22Rv1 (cell line): ENCODE measurements at regions not wholly inside any gene's neighbourhood (a gene's known extent, or its start where the extent isn't known, plus 50 kb on each side); places are given as distances from the start of the nearest gene placed in this dataset.
"Not testable (repeated sequence)": the region's sequence is repeated elsewhere in the genome, so short reads cannot be mapped to it uniquely, and the experiment has no call there.

Experiments
- H3K27ac ChIP-seq: fragments of 450-650 bp; 2 replicates; pipeline ENCODE4 v1.5.1; 2017
- ZFX ChIP-seq: fragments of 450-650 bp; IDR thresholded peaks from 2 replicates; pipeline ENCODE4 v1.6.1; 2017; ENCODE audit warnings: antibody characterized with exemption, borderline replicate concordance
- TF ChIP-seq, protein P1 (sequence below): fragments of 450-650 bp; IDR thresholded peaks from 2 replicates; pipeline ENCODE4 v1.5.1; 2017; ENCODE audit warnings: mild to moderate bottlenecking

GRCh38 chr3:74978684-74979083 lies 364.2 kb upstream of the CNTN3 start:
- TF ChIP-seq, protein P1, sequence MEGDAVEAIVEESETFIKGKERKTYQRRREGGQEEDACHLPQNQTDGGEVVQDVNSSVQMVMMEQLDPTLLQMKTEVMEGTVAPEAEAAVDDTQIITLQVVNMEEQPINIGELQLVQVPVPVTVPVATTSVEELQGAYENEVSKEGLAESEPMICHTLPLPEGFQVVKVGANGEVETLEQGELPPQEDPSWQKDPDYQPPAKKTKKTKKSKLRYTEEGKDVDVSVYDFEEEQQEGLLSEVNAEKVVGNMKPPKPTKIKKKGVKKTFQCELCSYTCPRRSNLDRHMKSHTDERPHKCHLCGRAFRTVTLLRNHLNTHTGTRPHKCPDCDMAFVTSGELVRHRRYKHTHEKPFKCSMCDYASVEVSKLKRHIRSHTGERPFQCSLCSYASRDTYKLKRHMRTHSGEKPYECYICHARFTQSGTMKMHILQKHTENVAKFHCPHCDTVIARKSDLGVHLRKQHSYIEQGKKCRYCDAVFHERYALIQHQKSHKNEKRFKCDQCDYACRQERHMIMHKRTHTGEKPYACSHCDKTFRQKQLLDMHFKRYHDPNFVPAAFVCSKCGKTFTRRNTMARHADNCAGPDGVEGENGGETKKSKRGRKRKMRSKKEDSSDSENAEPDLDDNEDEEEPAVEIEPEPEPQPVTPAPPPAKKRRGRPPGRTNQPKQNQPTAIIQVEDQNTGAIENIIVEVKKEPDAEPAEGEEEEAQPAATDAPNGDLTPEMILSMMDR = no peak
- TF ChIP-seq ZFX = no peak
- no peak overlapping the region for H3K27ac ChIP-seq

DNA sequence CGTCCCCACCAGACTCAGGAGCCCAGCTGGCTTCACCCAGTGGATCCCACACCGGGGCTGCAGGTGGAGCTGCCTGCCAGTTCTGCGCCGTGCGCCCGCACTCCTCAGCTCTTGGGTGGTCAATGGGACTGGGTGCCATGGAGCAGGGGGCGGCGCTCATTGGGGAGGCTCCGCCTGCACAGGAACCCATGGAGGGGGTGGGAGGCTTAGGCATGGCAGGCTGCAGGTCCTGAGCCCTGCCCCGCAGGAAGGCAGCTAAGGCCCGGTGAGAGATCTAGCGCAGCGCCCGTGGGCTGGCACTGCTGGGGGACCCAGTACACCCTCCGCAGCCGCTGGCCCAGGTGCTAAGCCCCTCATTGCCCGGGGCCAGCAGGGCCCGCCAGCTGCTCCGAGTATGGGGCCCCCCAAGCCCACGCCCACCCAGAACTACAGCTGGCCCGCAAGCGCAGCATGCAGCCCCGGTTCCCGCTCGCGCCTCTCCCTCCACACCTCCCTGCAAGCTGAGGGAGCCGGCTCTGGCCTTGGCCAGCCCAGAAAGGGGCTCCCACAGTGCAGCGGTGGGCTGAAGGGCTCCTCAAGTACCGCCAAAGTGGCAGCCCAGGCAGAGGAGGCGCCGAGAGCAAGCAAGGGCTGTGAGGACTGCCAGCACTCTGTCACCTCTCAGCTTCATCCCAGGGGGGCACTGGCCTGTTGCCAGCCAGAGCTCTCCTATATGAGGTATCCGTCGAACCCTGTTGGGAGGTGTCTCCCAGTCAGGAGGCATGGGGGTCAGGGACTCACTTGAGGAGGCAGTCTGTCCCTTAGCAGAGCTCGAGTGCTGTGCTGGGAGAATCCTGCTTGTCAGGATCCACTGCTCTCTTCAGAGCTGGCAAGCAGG lies 370.8 kb upstream of the CNTN3 start:
- H3K27ac ChIP-seq = not testable (repeated sequence)

GRCh38 chr3:74988095-74988494 lies 373.6 kb upstream of the CNTN3 start:
- TF ChIP-seq, protein P1 = no peak
- no peak for TF ChIP-seq ZFX
- H3K27ac ChIP-seq = no peak overlapping the region

DNA sequence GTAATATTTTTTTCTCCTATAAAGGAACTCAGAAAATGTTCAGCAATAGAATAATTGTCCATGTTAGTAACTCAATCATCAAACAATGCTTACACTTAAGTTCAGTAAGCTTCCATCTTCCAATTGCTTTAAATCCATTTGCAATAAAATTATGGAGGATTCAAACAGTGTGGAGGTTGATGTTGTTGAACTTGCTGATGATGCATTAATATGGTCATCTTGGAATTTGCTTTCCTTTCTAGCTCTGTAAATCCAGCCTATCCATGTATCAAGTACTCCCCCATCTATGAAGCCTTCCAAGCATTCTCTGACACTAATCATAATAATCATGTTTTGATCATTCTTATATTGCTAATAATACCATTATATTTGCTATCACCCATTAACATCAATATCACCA lies 378.4 kb upstream of the CNTN3 start:
- TF ChIP-seq, protein P1 = no peak
- no peak for TF ChIP-seq ZFX
- no peak overlapping the region for H3K27ac ChIP-seq

DNA sequence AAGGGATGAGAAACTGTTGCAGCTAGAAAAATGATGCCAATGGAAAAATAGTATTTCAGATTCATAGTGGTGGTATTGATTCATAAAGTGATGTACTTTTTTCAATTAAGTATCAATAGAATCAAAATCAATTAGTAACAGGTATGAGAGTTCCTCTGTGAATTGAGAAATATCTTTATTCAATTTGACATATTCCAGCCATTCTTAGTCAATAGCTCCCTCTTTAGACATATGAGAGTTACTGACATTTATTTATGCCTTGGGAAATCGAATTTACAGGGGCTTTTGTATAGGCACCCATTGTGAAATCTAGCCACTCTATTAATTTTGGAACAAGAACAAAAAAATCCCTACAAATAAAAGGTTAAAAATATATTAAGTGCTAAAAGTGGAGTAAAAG lies 386.9 kb upstream of the CNTN3 start:
- H3K27ac ChIP-seq = no peak overlapping the region
- TF ChIP-seq ZFX = no peak
- TF ChIP-seq, protein P1 = peak; percentile 74

DNA sequence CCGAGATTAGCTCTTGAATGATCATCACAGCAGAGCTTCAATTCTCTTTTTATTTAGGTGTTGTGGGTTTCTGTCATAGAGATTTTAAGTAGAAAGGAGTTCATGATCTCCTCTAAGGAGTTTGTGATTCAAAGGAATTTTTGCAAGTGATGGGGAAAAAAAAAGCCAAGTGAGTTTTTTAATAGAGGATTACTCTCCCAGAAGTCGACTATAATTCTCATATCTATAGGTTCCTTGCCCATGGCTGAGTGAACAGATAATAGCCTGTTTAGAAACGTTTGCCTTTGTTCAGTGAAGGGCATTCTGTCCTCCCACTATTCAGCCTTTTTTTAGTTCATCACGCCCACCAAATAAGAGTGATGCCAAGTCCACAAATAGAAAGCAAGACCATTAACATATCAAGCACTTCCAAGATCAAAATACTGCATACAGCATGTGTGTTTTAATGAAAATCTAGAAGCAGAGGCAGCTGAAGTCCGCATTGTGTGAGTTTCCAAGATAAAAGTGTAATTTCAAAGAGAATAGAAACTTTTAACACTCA lies 398.4 kb upstream of the CNTN3 start:
- TF ChIP-seq, protein P1 = no peak
- TF ChIP-seq ZFX = no peak
- H3K27ac ChIP-seq = no peak overlapping the region

GRCh38 chr3:75014008-75014407 lies 399.5 kb upstream of the CNTN3 start:
- TF ChIP-seq ZFX = no peak
- TF ChIP-seq, protein P1 = no peak

More at GRCh38 chr3:75014008-75014407, 399.5 kb upstream of the CNTN3 start:
- H3K27ac ChIP-seq = no peak overlapping the region
